Sigmoid colon (tissue), 6 donors: ENCODE measurements at regions not wholly inside any gene's neighbourhood (a gene's known extent, or its start where the extent isn't known, plus 50 kb on each side); places are given as distances from the start of the nearest gene placed in this dataset.

Source experiments
- DNase-seq: peaks from one replicate; pipeline ENCODE4 v3.0.0-alpha.2; 2019
- H3K27ac ChIP-seq, 4 donors: fragments of 200-600 bp; sonication (generic); one replicate each; pipeline ENCODE4 v1.5.1; 2016 to 2019; ENCODE audit warnings: mild to moderate bottlenecking in 1 of 4
- H3K27me3 ChIP-seq, 3 donors: fragments of 200-600 bp; sonication (generic); one replicate each; pipeline ENCODE4 v1.5.1; 2019; ENCODE audit warnings: mild to moderate bottlenecking in 1 of 3
- H3K36me3 ChIP-seq, 4 donors: fragments of 200-600 bp; sonication (generic); one replicate each; pipeline ENCODE4 v1.5.1; 2016 to 2019
- H3K4me1 ChIP-seq, 4 donors: fragments of 200-600 bp; sonication (generic); one replicate each; pipeline ENCODE4 v1.5.1; 2017 to 2019
- H3K4me3 ChIP-seq, 4 donors: fragments of 200-600 bp; sonication (generic); one replicate each; pipeline ENCODE4 v1.5.1; 2017 to 2019; ENCODE audit warnings: mild to moderate bottlenecking in 2 of 4, moderate library complexity in 1 of 4
- H3K9me3 ChIP-seq, 4 donors: fragments of 200-600 bp in 3 of 4; sonication (generic) in 3 of 4; one replicate each; pipeline versions ENCODE4 v1.5.1 to v1.6.1; 2013 to 2019
- EP300 ChIP-seq, 4 donors: sonication (generic); formaldehyde crosslinking; IDR thresholded peaks; one replicate each; pipeline ENCODE4 v1.6.1; 2017; ENCODE audit warnings: antibody characterized with exemption in 4 of 4
- POLR2A ChIP-seq, 2 donors: fragments of 450-650 bp; IDR thresholded peaks; one replicate each; pipeline ENCODE4 v1.6.1; 2016; ENCODE audit warnings: antibody characterized with exemption in 2 of 2, mild to moderate bottlenecking in 2 of 2, moderate library complexity in 2 of 2
- POLR2AphosphoS5 ChIP-seq, 4 donors: sonication (generic); formaldehyde crosslinking; IDR thresholded peaks; one replicate each; pipeline ENCODE4 v1.6.1; 2017; ENCODE audit warnings: antibody characterized with exemption in 4 of 4
- WGBS, 2 donors: extraction: QIAGEN DNeasy Blood & Tissue Kit; methylation state at CpG; one replicate each; pipeline ENCODE4 v1.1.7; 2013; 5-methylcytosine and 5-hydroxymethylcytosine counted together
- intact Hi-C: fragments of 100-400 bp; cut with DNase I; formaldehyde crosslinking; loops from one replicate; pipeline ENCODE4 v1.15.1; 2023
- TF ChIP-seq, protein P1 (sequence below), 4 experiments: fragments of 450-650 bp in 3 of 4; fragments of 200-600 bp in 1 of 4; IDR thresholded peaks; one replicate each; pipeline ENCODE4 v1.5.1; 2016 to 2019; ENCODE audit warnings: antibody characterized with exemption in 4 of 4, mild to moderate bottlenecking in 3 of 4, moderate library complexity in 2 of 4
- donor health status: healthy with polysubstance abuse.
- donor health status: healthy.

DNA sequence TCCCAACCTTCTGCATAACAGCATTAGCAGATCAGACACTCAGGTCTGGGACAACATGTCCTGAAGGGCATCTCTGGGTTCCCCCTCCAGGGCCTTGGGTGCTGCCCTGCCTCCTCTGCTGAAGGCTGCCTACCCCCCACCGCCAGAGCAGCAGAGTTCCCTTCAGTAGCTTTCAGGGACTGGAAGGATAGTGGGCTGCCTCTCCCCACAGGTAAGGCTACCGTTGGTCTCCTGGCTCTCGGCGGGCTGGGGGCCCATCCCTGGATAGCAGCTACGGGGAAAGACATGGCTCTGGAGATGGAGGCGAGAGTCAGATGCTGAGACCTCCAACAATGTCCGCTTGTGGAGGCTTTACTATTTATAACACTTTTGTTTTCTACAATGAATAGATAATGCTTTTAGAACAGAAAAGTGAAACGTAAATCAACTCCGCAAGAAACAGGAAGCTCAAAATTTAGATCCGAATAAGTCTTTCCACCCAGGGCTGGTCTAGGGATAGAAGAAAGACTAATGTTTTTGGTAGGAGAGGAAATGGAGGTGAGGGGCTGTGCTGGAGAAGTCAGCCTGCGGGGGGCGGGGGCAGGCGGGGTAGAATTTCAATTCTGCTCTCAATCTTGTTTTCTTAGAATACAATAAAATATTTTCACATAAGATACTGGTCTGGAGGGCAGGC, 58.4 kb downstream of the ARL4C start:
- WGBS, 2 donors: 61 to 75% methylated on average over 13 of the region's 13 CpGs
- H3K4me3 ChIP-seq: no peak overlapping the region
- no peaks in the 10 kb centered on the region for H3K9me3 ChIP-seq
- no peaks in the 10 kb centered on the region for H3K36me3 ChIP-seq
- H3K27me3 ChIP-seq: no peaks in the 10 kb centered on the region
- TF ChIP-seq POLR2A (IDR thresholded peaks at IDR 0.05) (no peak), EP300 (IDR thresholded peaks at IDR 0.05) (no peak), POLR2AphosphoS5 (IDR thresholded peaks at IDR 0.05) (no peak)
- TF ChIP-seq, protein P1, sequence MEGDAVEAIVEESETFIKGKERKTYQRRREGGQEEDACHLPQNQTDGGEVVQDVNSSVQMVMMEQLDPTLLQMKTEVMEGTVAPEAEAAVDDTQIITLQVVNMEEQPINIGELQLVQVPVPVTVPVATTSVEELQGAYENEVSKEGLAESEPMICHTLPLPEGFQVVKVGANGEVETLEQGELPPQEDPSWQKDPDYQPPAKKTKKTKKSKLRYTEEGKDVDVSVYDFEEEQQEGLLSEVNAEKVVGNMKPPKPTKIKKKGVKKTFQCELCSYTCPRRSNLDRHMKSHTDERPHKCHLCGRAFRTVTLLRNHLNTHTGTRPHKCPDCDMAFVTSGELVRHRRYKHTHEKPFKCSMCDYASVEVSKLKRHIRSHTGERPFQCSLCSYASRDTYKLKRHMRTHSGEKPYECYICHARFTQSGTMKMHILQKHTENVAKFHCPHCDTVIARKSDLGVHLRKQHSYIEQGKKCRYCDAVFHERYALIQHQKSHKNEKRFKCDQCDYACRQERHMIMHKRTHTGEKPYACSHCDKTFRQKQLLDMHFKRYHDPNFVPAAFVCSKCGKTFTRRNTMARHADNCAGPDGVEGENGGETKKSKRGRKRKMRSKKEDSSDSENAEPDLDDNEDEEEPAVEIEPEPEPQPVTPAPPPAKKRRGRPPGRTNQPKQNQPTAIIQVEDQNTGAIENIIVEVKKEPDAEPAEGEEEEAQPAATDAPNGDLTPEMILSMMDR (IDR thresholded peaks at IDR 0.05): no peak
- H3K4me1 ChIP-seq: no peaks in the 10 kb centered on the region
- no peak overlapping the region for H3K27ac ChIP-seq
- intact Hi-C loops: no loop called here
- no peak for DNase-seq

DNA sequence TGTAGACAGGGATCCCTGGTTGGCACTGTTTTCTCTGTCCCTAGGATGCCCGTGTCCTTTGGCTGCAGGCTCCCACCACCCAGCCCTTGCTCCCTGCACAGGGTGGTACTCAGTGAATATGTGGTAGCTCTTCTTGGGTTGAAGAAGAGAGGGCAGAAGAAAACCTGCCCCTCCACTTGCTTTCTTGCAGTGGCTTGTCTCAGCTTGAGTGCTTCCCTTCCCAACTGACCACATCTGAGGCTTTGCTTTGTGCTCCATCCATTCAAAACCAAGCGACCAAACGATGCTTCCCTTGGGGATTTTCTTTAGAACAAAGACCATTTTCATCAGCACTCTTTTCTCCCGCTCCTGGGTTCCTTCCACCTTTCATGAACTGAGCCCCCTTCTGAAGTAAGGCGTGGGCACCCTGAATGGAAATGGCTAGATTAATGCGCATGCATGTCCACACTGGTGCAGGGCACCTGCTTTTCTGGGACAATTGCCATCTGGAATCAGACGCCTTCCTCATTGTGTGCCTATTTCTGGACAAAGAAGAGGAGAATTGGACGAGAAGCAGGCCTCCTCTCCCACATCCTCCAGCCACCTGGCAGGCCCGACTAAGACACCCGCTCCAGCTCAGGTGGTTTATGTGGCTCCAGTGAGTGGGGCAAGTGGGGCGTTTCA, 59.1 kb downstream of the ARL4C start:
- H3K4me3 ChIP-seq: no peak overlapping the region
- DNase-seq: no peak
- 66 to 71% methylated on average over 11 of the region's 11 CpGs for WGBS, 2 donors
- no peak overlapping the region for H3K27ac ChIP-seq
- H3K36me3 ChIP-seq: no peaks in the 10 kb centered on the region
- TF ChIP-seq, protein P1 (IDR thresholded peaks at IDR 0.05): no peak
- TF ChIP-seq POLR2A (IDR thresholded peaks at IDR 0.05) (no peak), EP300 (IDR thresholded peaks at IDR 0.05) (no peak), POLR2AphosphoS5 (IDR thresholded peaks at IDR 0.05) (no peak)
- H3K4me1 ChIP-seq: no peaks in the 10 kb centered on the region
- H3K9me3 ChIP-seq: no peaks in the 10 kb centered on the region
- no peaks in the 10 kb centered on the region for H3K27me3 ChIP-seq
- intact Hi-C loops: no loop called here

DNA sequence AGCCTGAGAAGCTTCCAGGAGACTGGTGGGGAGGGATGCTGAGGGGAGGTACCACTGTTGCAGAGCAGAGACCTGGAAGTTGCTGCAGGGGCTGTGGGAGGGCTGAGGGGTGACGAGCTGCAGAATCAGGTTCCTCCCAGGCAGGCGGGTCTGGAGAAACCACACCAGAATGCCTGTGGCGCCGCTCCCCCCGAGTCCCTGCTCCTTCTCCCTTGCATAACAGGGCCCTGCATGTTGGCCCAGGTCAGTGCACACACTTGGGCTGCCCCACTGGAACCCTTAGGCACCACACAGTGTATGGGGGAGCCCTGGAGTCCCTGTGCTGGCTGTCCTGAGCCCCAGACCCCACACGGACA, 60.4 kb downstream of the ARL4C start:
- no peaks in the 10 kb centered on the region for H3K27me3 ChIP-seq
- no peak for DNase-seq
- WGBS, 2 donors: 88 to 93% methylated on average over 6 of the region's 6 CpGs
- no peaks in the 10 kb centered on the region for H3K36me3 ChIP-seq
- no peak overlapping the region for H3K27ac ChIP-seq
- no peaks in the 10 kb centered on the region for H3K4me1 ChIP-seq
- intact Hi-C loops: no loop called here
- no peak for TF ChIP-seq POLR2A (IDR thresholded peaks at IDR 0.05)
- no peak for TF ChIP-seq POLR2AphosphoS5 (IDR thresholded peaks at IDR 0.05)
- TF ChIP-seq EP300 (IDR thresholded peaks at IDR 0.05): no peak
- TF ChIP-seq, protein P1 (IDR thresholded peaks at IDR 0.05): no peak
- no peaks in the 10 kb centered on the region for H3K9me3 ChIP-seq
- no peak overlapping the region for H3K4me3 ChIP-seq

DNA sequence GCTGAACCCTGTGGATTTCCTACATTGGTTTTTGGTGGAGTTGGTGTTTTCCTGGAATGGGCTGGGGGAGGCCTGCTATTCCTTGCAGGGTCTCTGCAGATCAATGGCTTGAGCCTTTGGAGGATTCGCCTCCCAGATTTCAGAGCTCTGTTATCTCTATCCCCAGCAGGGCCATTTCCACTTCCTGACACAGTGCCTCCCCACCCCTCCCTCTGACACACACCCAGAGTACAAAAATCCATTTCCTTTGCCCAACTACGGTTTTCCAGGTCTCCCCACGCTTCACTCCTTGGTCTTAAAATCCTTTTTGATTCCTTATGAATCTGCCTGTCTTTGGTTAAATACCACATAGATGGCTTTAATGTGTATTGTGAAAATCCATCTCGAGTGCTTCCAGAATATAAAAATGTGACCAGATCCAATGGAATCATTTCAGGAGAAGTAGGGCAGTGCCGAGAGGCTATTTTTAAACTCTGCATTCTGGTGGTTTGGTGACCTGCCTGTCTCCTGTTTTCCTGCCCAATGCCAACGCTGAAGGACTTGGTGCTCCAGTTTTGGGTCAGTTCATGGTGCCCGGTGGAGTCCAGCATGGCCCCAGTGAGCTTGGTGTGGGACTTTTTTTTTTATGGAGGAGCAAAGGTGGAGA, 60.9 kb downstream of the ARL4C start:
- H3K36me3 ChIP-seq: no peaks in the 10 kb centered on the region
- 65 to 68% methylated on average over 7 of the region's 7 CpGs for WGBS, 2 donors
- intact Hi-C loops: no loop called here
- no peak overlapping the region for H3K4me3 ChIP-seq
- DNase-seq: no peak
- TF ChIP-seq, protein P1 (IDR thresholded peaks at IDR 0.05): no peak
- TF ChIP-seq EP300 (IDR thresholded peaks at IDR 0.05) (no peak), POLR2A (IDR thresholded peaks at IDR 0.05) (no peak), POLR2AphosphoS5 (IDR thresholded peaks at IDR 0.05) (no peak)
- no peaks in the 10 kb centered on the region for H3K4me1 ChIP-seq
- no peak overlapping the region for H3K27ac ChIP-seq
- H3K27me3 ChIP-seq: no peaks in the 10 kb centered on the region
- no peaks in the 10 kb centered on the region for H3K9me3 ChIP-seq
